HG02981 (cell line): ENCODE measurements at regions not wholly inside any gene's neighbourhood (a gene's known extent, or its start where the extent isn't known, plus 50 kb on each side); places are given as distances from the start of the nearest gene placed in this dataset.
"Not testable (repeated sequence)": the region's sequence is repeated elsewhere in the genome, so short reads cannot be mapped to it uniquely, and the experiment has no call there.

Experiments used
- ATAC-seq: cut with Tn5 transposase; IDR thresholded peaks from one replicate; pipeline ENCODE4 v1.9.1; 2021; ENCODE audit warnings: mild to moderate bottlenecking, moderate library complexity; ENCODE audit not compliant: unreplicated experiment

- ATAC-seq: no peak
Observed at GRCh38 chr1:221023482-221023881, 144.2 kb downstream of the HLX start.

GRCh38 chr1:221025501-221025900 is 146.3 kb downstream of the HLX start:
- no peak for ATAC-seq

- no peak for ATAC-seq
Observed at GRCh38 chr1:221025956-221026355, 146.7 kb downstream of the HLX start.

GRCh38 chr1:221029981-221030649 is 150.9 kb downstream of the HLX start:
- no peak for ATAC-seq

- no peak for ATAC-seq
Observed at GRCh38 chr1:221030990-221031389, 151.7 kb downstream of the HLX start.

- ATAC-seq: no peak
Observed at GRCh38 chr1:221031458-221032203, 152.4 kb downstream of the HLX start.

- no peak for ATAC-seq
Observed at GRCh38 chr1:221032204-221032585, 153.0 kb downstream of the HLX start.

- no peak for ATAC-seq
Observed at GRCh38 chr1:221032637-221033280, 153.5 kb downstream of the HLX start.

GRCh38 chr1:221035662-221036153 is 156.5 kb downstream of the HLX start:
- no peak for ATAC-seq

GRCh38 chr1:221039616-221040015 is 160.4 kb downstream of the HLX start:
- ATAC-seq: no peak

- no peak for ATAC-seq
Observed at GRCh38 chr1:221040101-221040500, 160.9 kb downstream of the HLX start.

- ATAC-seq: no peak
Observed at GRCh38 chr1:221040691-221041285, 161.5 kb downstream of the HLX start.

- no peak for ATAC-seq
Observed at GRCh38 chr1:221044538-221044937, 165.3 kb downstream of the HLX start.

GRCh38 chr1:221045151-221045550 is 165.9 kb downstream of the HLX start:
- no peak for ATAC-seq

GRCh38 chr1:221045842-221046831 is 166.9 kb downstream of the HLX start:
- ATAC-seq: peak; percentile 90

GRCh38 chr1:221051391-221051790 is 172.1 kb downstream of the HLX start:
- ATAC-seq: not testable (repeated sequence)

GRCh38 chr1:221053889-221054288 is 174.6 kb downstream of the HLX start:
- ATAC-seq: no peak

GRCh38 chr1:221059506-221059905 is 180.3 kb downstream of the HLX start:
- no peak for ATAC-seq

- ATAC-seq: no peak
Observed at GRCh38 chr1:221063651-221064050, 184.4 kb downstream of the HLX start.

GRCh38 chr1:221066351-221067001 is 187.2 kb downstream of the HLX start:
- ATAC-seq: no peak
